ENCODE measurements at regions not wholly inside any gene's neighbourhood (a gene's known extent, or its start where the extent isn't known, plus 50 kb on each side); places are given as distances from the start of the nearest gene placed in this dataset.

DNA sequence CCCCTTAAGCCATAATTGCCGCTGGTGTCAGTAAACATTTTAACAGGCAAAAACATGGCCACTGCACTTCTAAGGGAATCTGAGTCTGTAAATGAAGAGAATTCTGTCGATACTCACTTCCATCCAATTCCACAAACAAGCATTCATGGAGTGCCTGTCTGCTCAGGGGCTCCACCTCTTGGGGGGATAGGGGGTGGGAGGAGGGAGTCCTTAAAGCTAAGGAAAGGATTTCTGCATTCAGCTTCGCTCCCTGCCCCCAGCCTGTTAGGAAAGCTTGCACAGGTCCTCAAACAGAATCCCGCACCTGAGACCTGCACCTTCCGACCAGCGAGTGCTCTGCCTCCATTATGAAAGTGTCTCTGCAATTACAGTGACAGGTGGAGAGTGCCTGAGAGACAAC is 130.2 kb upstream of the KIT start:
- TF ChIP-seq, protein P1, sequence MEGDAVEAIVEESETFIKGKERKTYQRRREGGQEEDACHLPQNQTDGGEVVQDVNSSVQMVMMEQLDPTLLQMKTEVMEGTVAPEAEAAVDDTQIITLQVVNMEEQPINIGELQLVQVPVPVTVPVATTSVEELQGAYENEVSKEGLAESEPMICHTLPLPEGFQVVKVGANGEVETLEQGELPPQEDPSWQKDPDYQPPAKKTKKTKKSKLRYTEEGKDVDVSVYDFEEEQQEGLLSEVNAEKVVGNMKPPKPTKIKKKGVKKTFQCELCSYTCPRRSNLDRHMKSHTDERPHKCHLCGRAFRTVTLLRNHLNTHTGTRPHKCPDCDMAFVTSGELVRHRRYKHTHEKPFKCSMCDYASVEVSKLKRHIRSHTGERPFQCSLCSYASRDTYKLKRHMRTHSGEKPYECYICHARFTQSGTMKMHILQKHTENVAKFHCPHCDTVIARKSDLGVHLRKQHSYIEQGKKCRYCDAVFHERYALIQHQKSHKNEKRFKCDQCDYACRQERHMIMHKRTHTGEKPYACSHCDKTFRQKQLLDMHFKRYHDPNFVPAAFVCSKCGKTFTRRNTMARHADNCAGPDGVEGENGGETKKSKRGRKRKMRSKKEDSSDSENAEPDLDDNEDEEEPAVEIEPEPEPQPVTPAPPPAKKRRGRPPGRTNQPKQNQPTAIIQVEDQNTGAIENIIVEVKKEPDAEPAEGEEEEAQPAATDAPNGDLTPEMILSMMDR (IDR thresholded peaks at IDR 0.05; ENCODE audit: borderline replicate concordance, extremely low read depth, low read length, poor library complexity, severe bottlenecking), result no peak
- no peak for TF ChIP-seq EZH2 (IDR thresholded peaks at IDR 0.05; ENCODE audit: borderline replicate concordance, low read depth, low read length, severe bottlenecking)
